Osteocyte (in vitro differentiated cells): ENCODE measurements at regions not wholly inside any gene's neighbourhood (a gene's known extent, or its start where the extent isn't known, plus 50 kb on each side); places are given as distances from the start of the nearest gene placed in this dataset.
"Not testable (repeated sequence)": the region's sequence is repeated elsewhere in the genome, so short reads cannot be mapped to it uniquely, and the experiment has no call there.

Experiments
- DNase-seq: peaks from one replicate; pipeline ENCODE4 v3.0.0; 2021; ENCODE audit warnings: mixed read lengths; ENCODE audit not compliant: unreplicated experiment; ENCODE audit errors: extremely low spot score
- H3K27ac Mint-ChIP-seq: one replicate; pipeline ENCODE4 v1.8.0; 2021; ENCODE audit warnings: mild to moderate bottlenecking, mixed read lengths; ENCODE audit not compliant: unreplicated experiment
- H3K27me3 Mint-ChIP-seq: one replicate; pipeline ENCODE4 v1.8.0; 2021; ENCODE audit warnings: mixed read lengths; ENCODE audit not compliant: unreplicated experiment
- H3K36me3 Mint-ChIP-seq: one replicate; pipeline ENCODE4 v1.8.0; 2021; ENCODE audit warnings: mixed read lengths; ENCODE audit not compliant: unreplicated experiment
- H3K4me1 Mint-ChIP-seq: one replicate; pipeline ENCODE4 v1.8.0; 2021; ENCODE audit warnings: mixed read lengths; ENCODE audit not compliant: unreplicated experiment
- H3K4me3 Mint-ChIP-seq: one replicate; pipeline ENCODE4 v1.8.0; 2021; ENCODE audit warnings: mild to moderate bottlenecking, moderate library complexity, mixed read lengths; ENCODE audit not compliant: unreplicated experiment
- H3K9me3 Mint-ChIP-seq: one replicate; pipeline ENCODE4 v1.8.0; 2021; ENCODE audit warnings: mixed read lengths; ENCODE audit not compliant: unreplicated experiment
- TF ChIP-seq, protein P1 (sequence below): fragments of 200-600 bp; sonication (generic); IDR thresholded peaks from 2 replicates; pipeline ENCODE4 v1.5.0; 2021; ENCODE audit warnings: antibody characterized with exemption, mild to moderate bottlenecking, moderate library complexity

DNA sequence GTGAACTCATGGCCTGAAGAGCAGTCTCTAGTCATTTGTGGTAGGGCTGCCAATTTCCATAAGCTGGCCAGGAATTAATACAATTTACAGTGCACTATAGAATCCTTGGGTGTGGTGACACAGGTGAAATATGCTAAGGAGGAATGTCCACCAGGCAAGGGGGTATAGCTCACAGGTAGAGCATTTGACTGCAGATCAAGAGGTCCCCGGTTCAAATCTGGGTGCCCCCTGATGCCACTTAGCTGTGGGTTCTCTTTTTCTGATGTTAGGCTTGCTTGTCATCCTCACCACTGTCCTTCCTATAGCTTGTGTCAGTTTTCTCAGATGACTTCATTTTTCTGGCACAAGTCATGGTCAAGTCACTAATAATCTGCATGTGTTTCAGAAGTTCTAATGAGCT is 108.7 kb downstream of the ZNF467 start:
- H3K36me3 Mint-ChIP-seq, result no peaks in the 10 kb centered on the region
- TF ChIP-seq, protein P1, sequence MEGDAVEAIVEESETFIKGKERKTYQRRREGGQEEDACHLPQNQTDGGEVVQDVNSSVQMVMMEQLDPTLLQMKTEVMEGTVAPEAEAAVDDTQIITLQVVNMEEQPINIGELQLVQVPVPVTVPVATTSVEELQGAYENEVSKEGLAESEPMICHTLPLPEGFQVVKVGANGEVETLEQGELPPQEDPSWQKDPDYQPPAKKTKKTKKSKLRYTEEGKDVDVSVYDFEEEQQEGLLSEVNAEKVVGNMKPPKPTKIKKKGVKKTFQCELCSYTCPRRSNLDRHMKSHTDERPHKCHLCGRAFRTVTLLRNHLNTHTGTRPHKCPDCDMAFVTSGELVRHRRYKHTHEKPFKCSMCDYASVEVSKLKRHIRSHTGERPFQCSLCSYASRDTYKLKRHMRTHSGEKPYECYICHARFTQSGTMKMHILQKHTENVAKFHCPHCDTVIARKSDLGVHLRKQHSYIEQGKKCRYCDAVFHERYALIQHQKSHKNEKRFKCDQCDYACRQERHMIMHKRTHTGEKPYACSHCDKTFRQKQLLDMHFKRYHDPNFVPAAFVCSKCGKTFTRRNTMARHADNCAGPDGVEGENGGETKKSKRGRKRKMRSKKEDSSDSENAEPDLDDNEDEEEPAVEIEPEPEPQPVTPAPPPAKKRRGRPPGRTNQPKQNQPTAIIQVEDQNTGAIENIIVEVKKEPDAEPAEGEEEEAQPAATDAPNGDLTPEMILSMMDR, result no peak

DNA sequence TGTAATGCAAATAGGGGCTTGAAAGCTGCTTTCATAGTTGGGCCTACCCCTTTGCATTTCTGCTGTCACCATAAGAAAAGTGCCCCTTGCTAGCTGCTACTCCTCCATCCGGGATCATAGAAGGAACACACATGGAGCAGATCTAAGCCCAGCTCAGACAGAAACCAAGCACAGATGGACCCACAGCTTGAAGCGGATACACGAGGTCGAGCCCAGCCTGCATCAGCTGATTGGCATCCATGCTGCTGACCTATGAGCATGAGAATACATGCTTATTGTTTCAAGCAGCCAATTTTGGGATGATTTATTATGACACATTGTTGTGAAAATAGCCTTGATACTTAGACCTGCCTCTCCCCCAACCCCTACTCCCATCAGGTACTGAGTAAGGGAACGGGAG is 109.2 kb downstream of the ZNF467 start:
- H3K4me1 Mint-ChIP-seq, result no peaks in the 10 kb centered on the region
- H3K36me3 Mint-ChIP-seq, result no peaks in the 10 kb centered on the region
- H3K4me3 Mint-ChIP-seq, result no peak overlapping the region
- TF ChIP-seq, protein P1, result no peak
- H3K9me3 Mint-ChIP-seq, result no peaks in the 10 kb centered on the region
- no peak overlapping the region for H3K27ac Mint-ChIP-seq
- peaks cover 44% of the 10 kb centered on the region for H3K27me3 Mint-ChIP-seq
- no peak for DNase-seq

More for the DNA sequence above, 108.7 kb downstream of the ZNF467 start:
- no peak for DNase-seq
- Mint-ChIP-seq H3K9me3 (no peaks in the 10 kb centered on the region), H3K4me1 (no peaks in the 10 kb centered on the region), H3K4me3 (no peak overlapping the region), H3K27me3 (peaks cover 45% of the 10 kb centered on the region), H3K27ac (no peak overlapping the region)

DNA sequence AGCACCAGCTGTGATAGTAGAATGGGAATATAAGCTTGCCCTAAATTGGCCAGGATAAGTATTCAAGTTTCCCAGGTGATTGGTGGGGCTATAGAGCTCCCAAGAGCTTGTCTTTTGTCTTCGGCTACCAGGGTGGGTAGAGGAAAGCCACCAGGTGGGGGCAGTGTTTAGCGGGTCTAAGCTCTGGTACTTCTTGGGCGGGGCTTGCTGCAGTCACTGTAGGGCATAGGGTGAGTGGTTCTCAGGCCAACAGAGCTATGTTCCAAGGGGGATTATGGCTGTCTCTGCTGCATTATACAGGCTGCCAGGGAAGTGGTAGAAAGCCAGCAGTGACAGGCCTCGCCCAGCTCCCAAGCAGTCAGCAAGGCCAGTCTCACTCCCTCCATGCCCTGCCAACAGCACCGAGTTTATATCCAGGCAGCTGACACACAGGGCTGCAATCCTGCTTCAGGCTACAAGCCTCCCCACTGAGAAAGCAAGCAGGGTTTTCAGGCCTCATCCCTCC is 110.7 kb downstream of the ZNF467 start:
- TF ChIP-seq, protein P1, result peak; percentile 57
- Mint-ChIP-seq H3K36me3 (no peaks in the 10 kb centered on the region), H3K4me3 (no peak overlapping the region), H3K4me1 (no peaks in the 10 kb centered on the region), H3K27me3 (peaks cover 47% of the 10 kb centered on the region), H3K27ac (no peak overlapping the region), H3K9me3 (no peaks in the 10 kb centered on the region)
- no peak for DNase-seq

DNA sequence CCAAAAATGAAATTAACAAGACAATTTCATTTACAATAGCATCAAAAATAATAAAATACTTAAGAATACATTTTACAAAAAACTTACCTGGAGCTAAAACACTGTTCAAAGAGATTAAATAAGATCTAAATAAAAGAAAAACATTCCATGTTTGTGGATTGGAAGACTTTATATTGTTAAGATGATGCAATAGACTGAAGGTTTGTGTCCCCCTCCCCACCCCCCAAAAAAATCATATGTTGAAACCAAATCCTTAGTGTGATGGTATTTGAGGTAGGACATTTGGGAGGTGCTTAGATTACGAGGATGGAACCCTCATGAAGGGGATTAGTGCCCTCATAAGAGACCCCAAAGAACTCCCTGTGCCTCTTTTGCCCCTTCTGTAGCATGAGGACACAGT is 117.6 kb downstream of the ZNF467 start:
- Mint-ChIP-seq H3K36me3 (no peaks in the 10 kb centered on the region), H3K4me3 (no peak overlapping the region), H3K27me3 (peaks cover 26% of the 10 kb centered on the region), H3K9me3 (peaks cover 21% of the 10 kb centered on the region), H3K4me1 (no peaks in the 10 kb centered on the region), H3K27ac (no peak overlapping the region)
- TF ChIP-seq, protein P1, result no peak
- DNase-seq, result no peak

DNA sequence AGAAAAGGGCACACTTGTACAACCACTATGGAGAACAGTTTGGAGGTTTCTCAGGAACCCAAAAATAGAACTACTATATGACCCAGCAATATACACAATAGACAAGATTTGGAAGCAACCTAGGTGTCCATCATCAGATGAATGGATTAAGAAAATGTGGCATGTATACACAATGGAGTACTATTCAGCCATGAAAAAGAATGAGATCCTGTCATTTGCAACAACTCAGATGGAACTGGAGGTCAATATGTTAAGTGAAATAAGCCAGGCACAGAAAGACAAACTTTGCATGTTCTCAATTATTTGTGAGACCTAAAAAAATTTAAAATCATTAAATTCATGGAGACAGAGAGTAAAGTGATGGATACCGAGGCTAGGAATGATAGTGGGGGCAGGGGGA is 118.8 kb downstream of the ZNF467 start:
- H3K36me3 Mint-ChIP-seq, result no peaks in the 10 kb centered on the region
- H3K4me3 Mint-ChIP-seq, result no peak overlapping the region
- TF ChIP-seq, protein P1, result no peak
- peaks cover 17% of the 10 kb centered on the region for H3K27me3 Mint-ChIP-seq
- no peak for DNase-seq
- peaks cover 21% of the 10 kb centered on the region for H3K9me3 Mint-ChIP-seq
- H3K4me1 Mint-ChIP-seq, result no peaks in the 10 kb centered on the region
- no peak overlapping the region for H3K27ac Mint-ChIP-seq

DNA sequence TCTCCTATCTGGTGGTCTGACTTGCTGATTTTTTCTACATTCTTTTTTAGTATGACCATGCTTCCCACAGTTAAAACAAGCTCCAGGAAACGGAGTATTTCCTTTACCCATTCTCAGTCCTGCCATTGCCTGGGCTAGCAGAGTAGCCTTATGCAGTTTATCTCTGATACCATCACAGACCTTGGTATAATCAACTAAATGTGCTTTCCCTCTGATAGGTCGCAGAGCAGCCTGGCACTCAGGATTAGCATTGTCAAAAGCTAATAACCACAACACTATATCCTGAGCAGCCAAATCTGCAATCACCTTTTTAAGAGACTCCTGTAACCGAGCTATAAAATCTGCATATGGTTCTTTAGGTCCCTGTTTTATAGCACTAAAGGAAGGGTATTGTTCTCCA is 123.2 kb downstream of the ZNF467 start:
- not testable (repeated sequence) for H3K4me3 Mint-ChIP-seq, H3K36me3 Mint-ChIP-seq, H3K4me1 Mint-ChIP-seq, DNase-seq, H3K27ac Mint-ChIP-seq
- peaks cover 21% of the 10 kb centered on the region for H3K9me3 Mint-ChIP-seq
- peaks cover 28% of the 10 kb centered on the region for H3K27me3 Mint-ChIP-seq
